ENCODE measurements at regions not wholly inside any gene's neighbourhood (a gene's known extent, or its start where the extent isn't known, plus 50 kb on each side); places are given as distances from the start of the nearest gene placed in this dataset.

GRCh38 chr17:54544249-54544648 is 356.4 kb upstream of the TOM1L1 start:
- TF ChIP-seq, protein P1, sequence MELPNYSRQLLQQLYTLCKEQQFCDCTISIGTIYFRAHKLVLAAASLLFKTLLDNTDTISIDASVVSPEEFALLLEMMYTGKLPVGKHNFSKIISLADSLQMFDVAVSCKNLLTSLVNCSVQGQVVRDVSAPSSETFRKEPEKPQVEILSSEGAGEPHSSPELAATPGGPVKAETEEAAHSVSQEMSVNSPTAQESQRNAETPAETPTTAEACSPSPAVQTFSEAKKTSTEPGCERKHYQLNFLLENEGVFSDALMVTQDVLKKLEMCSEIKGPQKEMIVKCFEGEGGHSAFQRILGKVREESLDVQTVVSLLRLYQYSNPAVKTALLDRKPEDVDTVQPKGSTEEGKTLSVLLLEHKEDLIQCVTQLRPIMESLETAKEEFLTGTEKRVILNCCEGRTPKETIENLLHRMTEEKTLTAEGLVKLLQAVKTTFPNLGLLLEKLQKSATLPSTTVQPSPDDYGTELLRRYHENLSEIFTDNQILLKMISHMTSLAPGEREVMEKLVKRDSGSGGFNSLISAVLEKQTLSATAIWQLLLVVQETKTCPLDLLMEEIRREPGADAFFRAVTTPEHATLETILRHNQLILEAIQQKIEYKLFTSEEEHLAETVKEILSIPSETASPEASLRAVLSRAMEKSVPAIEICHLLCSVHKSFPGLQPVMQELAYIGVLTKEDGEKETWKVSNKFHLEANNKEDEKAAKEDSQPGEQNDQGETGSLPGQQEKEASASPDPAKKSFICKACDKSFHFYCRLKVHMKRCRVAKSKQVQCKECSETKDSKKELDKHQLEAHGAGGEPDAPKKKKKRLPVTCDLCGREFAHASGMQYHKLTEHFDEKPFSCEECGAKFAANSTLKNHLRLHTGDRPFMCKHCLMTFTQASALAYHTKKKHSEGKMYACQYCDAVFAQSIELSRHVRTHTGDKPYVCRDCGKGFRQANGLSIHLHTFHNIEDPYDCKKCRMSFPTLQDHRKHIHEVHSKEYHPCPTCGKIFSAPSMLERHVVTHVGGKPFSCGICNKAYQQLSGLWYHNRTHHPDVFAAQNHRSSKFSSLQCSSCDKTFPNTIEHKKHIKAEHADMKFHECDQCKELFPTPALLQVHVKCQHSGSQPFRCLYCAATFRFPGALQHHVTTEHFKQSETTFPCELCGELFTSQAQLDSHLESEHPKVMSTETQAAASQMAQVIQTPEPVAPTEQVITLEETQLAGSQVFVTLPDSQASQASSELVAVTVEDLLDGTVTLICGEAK (IDR thresholded peaks at IDR 0.05) = no peak
- TF ChIP-seq, protein P1 (CRISPR knock-in tag; IDR thresholded peaks at IDR 0.05) = no peak
- TF ChIP-seq CC2D1A (CRISPR knock-in tag; IDR thresholded peaks at IDR 0.05) (no peak), REST (IDR thresholded peaks at IDR 0.05; ENCODE audit: borderline replicate concordance in 1 of 2, low read depth in 1 of 2, low read length in 2 of 2) (no peak), EZH2 (conservative IDR thresholded peaks at IDR 0.05; ENCODE audit: low read depth, low read length) (no peak)
